ENCODE measurements at regions not wholly inside any gene's neighbourhood (a gene's known extent, or its start where the extent isn't known, plus 50 kb on each side); places are given as distances from the start of the nearest gene placed in this dataset.

DNA sequence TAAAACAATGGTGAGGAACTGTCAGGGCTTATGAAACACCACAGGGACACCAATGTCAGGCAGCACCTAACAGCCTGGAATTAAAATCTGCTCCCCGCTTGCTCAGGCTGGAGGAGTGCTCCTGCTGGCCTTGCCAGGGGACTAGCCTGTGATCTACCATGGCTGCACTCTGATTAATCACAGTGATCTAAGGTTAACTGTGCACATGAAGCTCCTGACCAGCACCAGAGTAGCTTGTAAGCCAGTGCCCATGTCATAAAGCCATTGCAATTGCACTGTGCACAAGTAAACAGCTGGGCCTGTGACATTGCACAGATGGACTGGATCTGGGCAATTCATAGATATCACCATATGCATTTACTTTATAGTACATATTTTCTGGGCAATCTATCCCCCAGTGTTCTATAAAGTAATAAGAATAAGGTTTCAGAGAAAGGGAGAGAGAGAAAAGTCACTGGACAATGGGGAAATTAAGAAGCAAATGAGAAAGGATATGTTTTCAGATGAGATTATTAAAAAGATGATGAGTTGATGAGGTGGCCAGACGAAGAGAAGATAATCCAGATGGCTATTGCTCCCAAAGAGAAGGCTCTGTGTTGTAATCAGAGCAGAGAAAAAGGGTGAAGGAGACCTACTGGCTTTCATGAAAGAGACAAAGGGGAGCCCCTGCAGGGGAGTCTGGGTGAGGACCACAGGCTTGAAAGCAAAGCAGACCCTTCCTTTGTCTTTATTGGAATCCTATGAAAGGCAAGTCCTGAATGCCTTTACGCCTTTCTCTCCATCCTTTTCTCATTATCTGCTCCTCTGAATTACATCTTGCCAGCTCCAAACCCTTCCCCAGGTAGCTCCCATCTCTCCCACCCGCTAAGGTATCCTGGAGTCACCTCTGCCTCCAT, 145.8 kb downstream of the SLC38A6 start:
- Histone ChIP-seq H3K27me3 (replicated peaks; ENCODE audit: insufficient read depth) (no peaks in the 10 kb centered on the region), H3K36me3 (no peaks in the 10 kb centered on the region), H3K27ac (no peak overlapping the region), H3K4me1 (replicated peaks) (no peaks in the 10 kb centered on the region), H3K9me3 (no peaks in the 10 kb centered on the region), H3K4me3 (no peak overlapping the region)
- TF ChIP-seq POLR2AphosphoS5 (IDR thresholded peaks at IDR 0.05) (no peak), POLR2A (IDR thresholded peaks at IDR 0.05) (no peak)
- TF ChIP-seq, protein P1, sequence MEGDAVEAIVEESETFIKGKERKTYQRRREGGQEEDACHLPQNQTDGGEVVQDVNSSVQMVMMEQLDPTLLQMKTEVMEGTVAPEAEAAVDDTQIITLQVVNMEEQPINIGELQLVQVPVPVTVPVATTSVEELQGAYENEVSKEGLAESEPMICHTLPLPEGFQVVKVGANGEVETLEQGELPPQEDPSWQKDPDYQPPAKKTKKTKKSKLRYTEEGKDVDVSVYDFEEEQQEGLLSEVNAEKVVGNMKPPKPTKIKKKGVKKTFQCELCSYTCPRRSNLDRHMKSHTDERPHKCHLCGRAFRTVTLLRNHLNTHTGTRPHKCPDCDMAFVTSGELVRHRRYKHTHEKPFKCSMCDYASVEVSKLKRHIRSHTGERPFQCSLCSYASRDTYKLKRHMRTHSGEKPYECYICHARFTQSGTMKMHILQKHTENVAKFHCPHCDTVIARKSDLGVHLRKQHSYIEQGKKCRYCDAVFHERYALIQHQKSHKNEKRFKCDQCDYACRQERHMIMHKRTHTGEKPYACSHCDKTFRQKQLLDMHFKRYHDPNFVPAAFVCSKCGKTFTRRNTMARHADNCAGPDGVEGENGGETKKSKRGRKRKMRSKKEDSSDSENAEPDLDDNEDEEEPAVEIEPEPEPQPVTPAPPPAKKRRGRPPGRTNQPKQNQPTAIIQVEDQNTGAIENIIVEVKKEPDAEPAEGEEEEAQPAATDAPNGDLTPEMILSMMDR (IDR thresholded peaks at IDR 0.05), result no peak
- WGBS, result 93% methylated on average over 4 of the region's 4 CpGs
- intact Hi-C loops (cut with DNase I), result no loop called here
- DNase-seq (ENCODE audit: low spot score), result no peak

DNA sequence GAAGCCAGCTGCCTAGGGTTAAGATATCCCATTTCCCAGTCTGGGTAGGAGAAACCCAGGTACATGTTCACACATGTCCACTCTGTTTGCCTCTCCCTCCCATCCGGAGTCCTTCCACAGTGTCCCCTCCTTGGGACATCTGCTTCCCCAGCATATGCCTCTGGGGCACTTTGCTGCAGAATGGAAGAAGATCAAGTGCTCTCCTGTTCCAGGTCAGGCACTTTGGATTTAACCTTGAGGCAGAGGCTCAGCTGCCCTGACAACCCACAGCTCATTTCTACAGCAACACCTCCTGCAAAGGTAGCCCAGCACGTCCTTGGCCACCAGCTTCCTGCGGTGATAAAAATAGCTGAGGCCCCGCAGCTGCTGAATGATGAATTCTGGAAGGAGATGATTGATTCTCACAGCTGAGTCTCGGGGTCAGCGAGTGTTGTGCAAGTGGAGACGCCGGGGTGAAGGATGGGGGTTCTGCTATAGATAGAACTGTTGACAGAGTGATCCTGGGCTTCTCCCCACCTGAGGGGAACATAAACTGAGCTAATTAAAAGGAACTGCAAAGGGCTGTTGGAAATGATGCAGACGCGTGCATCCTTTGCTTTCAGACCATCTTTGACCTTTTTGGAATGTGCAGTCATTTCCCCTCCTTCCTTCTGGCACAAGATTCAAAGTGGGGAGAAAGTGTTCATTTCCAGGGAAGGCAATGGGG, 145.0 kb downstream of the SLC38A6 start:
- no peaks in the 10 kb centered on the region for H3K4me1 ChIP-seq (replicated peaks)
- 38% methylated on average over 10 of the region's 10 CpGs for WGBS
- DNase-seq (ENCODE audit: low spot score), result no peak
- H3K27ac ChIP-seq, result no peak overlapping the region
- H3K9me3 ChIP-seq, result no peaks in the 10 kb centered on the region
- H3K4me3 ChIP-seq, result no peak overlapping the region
- intact Hi-C loops (cut with DNase I), result no loop called here
- TF ChIP-seq POLR2A (IDR thresholded peaks at IDR 0.05) (no peak), POLR2AphosphoS5 (IDR thresholded peaks at IDR 0.05) (no peak)
- TF ChIP-seq, protein P1 (IDR thresholded peaks at IDR 0.05), result no peak
- no peaks in the 10 kb centered on the region for H3K27me3 ChIP-seq (replicated peaks; ENCODE audit: insufficient read depth)
- H3K36me3 ChIP-seq, result no peaks in the 10 kb centered on the region

DNA sequence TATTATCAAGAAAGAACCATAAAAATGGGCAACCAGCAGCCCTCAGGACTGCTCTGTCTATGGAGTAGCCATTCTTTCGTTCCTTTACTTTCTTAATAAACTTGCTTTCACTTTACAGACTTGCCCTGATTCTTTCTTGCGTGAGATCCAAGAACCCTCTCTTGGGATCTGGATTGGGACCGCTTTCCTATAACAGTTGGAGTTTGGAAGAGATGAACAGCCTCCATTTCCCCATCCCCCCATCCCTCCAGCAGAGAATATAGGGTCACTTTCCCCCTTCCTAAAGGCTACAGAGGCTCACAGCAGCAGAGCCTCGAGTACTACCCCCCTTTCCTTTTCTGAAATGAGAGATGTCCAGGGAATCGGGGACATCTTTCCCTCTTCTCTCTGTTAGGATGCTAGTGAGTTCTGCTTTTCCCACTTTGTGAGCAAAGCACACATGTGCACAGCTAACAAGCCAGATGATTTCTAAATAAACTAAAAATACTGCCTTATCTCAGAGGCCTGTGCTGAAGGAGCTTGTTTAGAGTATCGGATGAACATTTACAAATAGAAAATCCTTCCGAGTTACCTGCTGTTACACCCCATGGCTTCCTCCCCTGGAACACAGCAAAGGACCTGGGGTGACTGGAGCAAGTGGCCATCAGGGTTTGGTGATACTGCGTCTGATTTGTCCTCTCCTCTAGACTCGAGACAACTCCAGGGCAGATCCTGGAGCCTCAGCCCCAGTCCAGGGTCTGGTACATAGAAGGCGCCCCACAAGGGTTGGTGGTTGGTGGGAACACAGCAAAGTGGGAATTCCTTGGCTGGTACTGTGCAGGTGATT, 144.2 kb downstream of the SLC38A6 start:
- Histone ChIP-seq H3K36me3 (no peaks in the 10 kb centered on the region), H3K4me3 (no peak overlapping the region), H3K4me1 (replicated peaks) (no peaks in the 10 kb centered on the region), H3K27me3 (replicated peaks; ENCODE audit: insufficient read depth) (no peaks in the 10 kb centered on the region), H3K9me3 (no peaks in the 10 kb centered on the region), H3K27ac (no peak overlapping the region)
- TF ChIP-seq POLR2A (IDR thresholded peaks at IDR 0.05) (no peak), POLR2AphosphoS5 (IDR thresholded peaks at IDR 0.05) (no peak)
- TF ChIP-seq, protein P1 (IDR thresholded peaks at IDR 0.05), result no peak
- no peak for DNase-seq (ENCODE audit: low spot score)
- 72% methylated on average over 10 of the region's 10 CpGs for WGBS
- intact Hi-C loops (cut with DNase I), result no loop called here

DNA sequence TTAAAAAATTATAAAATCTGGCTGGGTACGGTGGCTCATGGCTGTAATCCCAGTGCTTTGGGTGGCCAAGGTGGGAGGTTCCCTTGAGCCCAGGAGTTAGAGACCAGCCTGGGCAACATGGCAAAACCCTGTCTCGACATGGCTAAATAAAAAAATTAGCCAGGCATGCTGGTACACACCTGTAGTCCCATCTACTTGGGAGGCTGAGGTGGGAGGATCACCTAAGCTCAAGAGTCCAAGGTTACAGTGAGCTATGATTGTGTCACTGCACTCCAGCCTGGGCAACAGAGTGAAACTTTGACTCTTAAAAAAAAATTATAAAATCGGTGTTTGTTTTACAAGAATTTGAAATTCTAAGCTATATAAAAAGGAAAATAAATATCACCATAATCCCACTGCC, 141.8 kb downstream of the SLC38A6 start:
- Histone ChIP-seq H3K27me3 (replicated peaks; ENCODE audit: insufficient read depth) (no peaks in the 10 kb centered on the region), H3K36me3 (no peaks in the 10 kb centered on the region), H3K4me3 (no peak overlapping the region), H3K27ac (no peak overlapping the region), H3K9me3 (no peaks in the 10 kb centered on the region), H3K4me1 (replicated peaks) (no peaks in the 10 kb centered on the region)
- DNase-seq (ENCODE audit: low spot score), result no peak
- WGBS, result 90% methylated on average over 3 of the region's 3 CpGs
- intact Hi-C loops (cut with DNase I), result no loop called here
- TF ChIP-seq, protein P1 (IDR thresholded peaks at IDR 0.05), result no peak
- no peak for TF ChIP-seq POLR2A (IDR thresholded peaks at IDR 0.05)
